Endodermal cell (in vitro differentiated cells): ENCODE measurements at regions not wholly inside any gene's neighbourhood (a gene's known extent, or its start where the extent isn't known, plus 50 kb on each side); places are given as distances from the start of the nearest gene placed in this dataset.

ENCODE experiments used
- DNase-seq: peaks from one replicate; pipeline ENCODE4 v3.0.0-alpha.2; 2017
- H3K27ac ChIP-seq: 2 replicates; pipeline ENCODE4 v1.5.1; 2013; ENCODE audit warnings: mild to moderate bottlenecking, low read depth, low read length, moderate library complexity
- H3K27me3 ChIP-seq: 2 replicates; pipeline ENCODE4 v1.6.1; 2013; ENCODE audit warnings: mild to moderate bottlenecking, low read length, moderate library complexity; ENCODE audit not compliant: insufficient read depth, control insufficient read depth, poor library complexity, severe bottlenecking
- H3K36me3 ChIP-seq: 2 replicates; pipeline ENCODE4 v1.7.0; 2013; ENCODE audit warnings: mild to moderate bottlenecking, low read length, moderate library complexity; ENCODE audit not compliant: control insufficient read depth, insufficient read depth
- H3K4me1 ChIP-seq: one replicate; pipeline ENCODE4 v1.7.0; 2013; ENCODE audit warnings: low read length; ENCODE audit not compliant: control insufficient read depth, insufficient read depth
- H3K4me3 ChIP-seq: 2 replicates; pipeline ENCODE4 v1.5.1; 2013; ENCODE audit warnings: mild to moderate bottlenecking, low read length, moderate library complexity
- H3K9ac ChIP-seq: 2 replicates; pipeline ENCODE4 v1.6.1; 2013; ENCODE audit warnings: mild to moderate bottlenecking, low read length, moderate library complexity; ENCODE audit not compliant: poor library complexity, severe bottlenecking; ENCODE audit errors: extremely low read depth
- H3K9me3 ChIP-seq: 2 replicates; pipeline ENCODE4 v1.6.1; 2013; ENCODE audit warnings: mild to moderate bottlenecking, low read length, moderate library complexity; ENCODE audit not compliant: control insufficient read depth
- H3K27ac Mint-ChIP-seq: 2 replicates; pipeline ENCODE4 v1.8.0; 2020; ENCODE audit warnings: mixed read lengths
- H3K27me3 Mint-ChIP-seq: 2 replicates; pipeline ENCODE4 v1.8.0; 2021; ENCODE audit warnings: mild to moderate bottlenecking, mixed read lengths; ENCODE audit not compliant: insufficient read depth
- H3K36me3 Mint-ChIP-seq: 2 replicates; pipeline ENCODE4 v1.8.0; 2020; ENCODE audit warnings: low read depth, mixed read lengths
- H3K4me1 Mint-ChIP-seq: 2 replicates; pipeline ENCODE4 v1.8.0; 2020; ENCODE audit warnings: mixed read lengths
- H3K4me3 Mint-ChIP-seq: 2 replicates; pipeline ENCODE4 v1.8.0; 2020; ENCODE audit warnings: mild to moderate bottlenecking, moderate library complexity, mixed read lengths
- H3K9me3 Mint-ChIP-seq: 2 replicates; pipeline ENCODE4 v1.8.0; 2020; ENCODE audit warnings: mild to moderate bottlenecking, mixed read lengths
- WGBS, 2 experiments: methylation state at CpG; one replicate each; pipeline versions ENCODE4 v1.1.5 to v1.1.7; 2013; ENCODE audit warnings: missing lambda C conversion rate in 2 of 2, mixed read lengths in 1 of 2; ENCODE audit not compliant: insufficient coverage in 1 of 2, insufficient read length in 1 of 2; 5-methylcytosine and 5-hydroxymethylcytosine counted together
- TF ChIP-seq, protein P1 (sequence below): fragments of 200-600 bp; sonication (generic); conservative IDR thresholded peaks from 2 replicates; pipeline ENCODE4 v1.5.0; 2021; ENCODE audit warnings: antibody characterized with exemption, mild to moderate bottlenecking

DNA sequence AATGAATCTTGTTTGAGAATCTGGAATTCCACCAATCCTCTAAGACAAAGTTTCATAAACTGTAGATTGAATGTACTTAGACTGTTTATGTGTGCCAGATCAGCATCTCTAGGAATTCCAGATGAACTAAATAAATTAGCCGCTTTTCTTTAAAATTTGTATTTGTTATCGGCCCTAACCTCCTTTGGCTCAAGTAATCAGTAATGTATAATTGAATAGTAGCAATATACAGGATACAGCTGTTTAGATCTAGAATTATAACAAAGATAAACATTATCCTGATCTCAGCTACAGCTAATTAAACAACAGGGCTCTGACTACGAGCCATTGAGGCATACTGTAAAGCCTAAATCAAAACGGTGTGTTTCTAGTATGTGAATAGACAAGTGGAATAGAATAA is 120.3 kb downstream of the CYB561 start:
- no peaks in the 10 kb centered on the region for H3K27me3 ChIP-seq
- no peak for DNase-seq

DNA sequence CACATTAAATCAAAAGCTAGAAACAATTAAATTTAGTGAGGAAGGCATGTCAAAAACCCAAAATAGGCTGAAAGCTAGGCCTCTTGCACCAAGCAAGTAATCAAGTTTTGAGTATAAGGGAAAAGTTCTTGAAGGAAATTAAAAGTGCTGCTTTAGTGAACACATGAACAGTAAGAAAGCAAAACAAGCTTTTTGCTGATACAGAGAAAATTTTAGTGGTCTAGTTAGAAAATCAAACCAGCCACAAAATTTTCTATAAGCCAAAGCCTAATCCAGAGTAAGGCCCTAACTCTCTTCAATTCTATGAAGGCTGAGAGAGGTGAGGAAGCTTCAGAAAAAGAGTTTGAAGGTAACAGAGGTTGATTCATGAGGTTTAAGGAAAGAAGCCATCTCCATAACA is 116.2 kb downstream of the CYB561 start:
- TF ChIP-seq, protein P1, sequence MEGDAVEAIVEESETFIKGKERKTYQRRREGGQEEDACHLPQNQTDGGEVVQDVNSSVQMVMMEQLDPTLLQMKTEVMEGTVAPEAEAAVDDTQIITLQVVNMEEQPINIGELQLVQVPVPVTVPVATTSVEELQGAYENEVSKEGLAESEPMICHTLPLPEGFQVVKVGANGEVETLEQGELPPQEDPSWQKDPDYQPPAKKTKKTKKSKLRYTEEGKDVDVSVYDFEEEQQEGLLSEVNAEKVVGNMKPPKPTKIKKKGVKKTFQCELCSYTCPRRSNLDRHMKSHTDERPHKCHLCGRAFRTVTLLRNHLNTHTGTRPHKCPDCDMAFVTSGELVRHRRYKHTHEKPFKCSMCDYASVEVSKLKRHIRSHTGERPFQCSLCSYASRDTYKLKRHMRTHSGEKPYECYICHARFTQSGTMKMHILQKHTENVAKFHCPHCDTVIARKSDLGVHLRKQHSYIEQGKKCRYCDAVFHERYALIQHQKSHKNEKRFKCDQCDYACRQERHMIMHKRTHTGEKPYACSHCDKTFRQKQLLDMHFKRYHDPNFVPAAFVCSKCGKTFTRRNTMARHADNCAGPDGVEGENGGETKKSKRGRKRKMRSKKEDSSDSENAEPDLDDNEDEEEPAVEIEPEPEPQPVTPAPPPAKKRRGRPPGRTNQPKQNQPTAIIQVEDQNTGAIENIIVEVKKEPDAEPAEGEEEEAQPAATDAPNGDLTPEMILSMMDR = no peak

More for the DNA sequence above, 120.3 kb downstream of the CYB561 start:
- Histone ChIP-seq H3K4me3 (no peak overlapping the region), H3K4me1 (no peaks in the 10 kb centered on the region), H3K36me3 (no peaks in the 10 kb centered on the region), H3K9me3 (no peaks in the 10 kb centered on the region), H3K27ac (no peak overlapping the region), H3K9ac (no peak overlapping the region)
- H3K4me1 Mint-ChIP-seq = no peaks in the 10 kb centered on the region
- H3K9me3 Mint-ChIP-seq = no peaks in the 10 kb centered on the region
- peaks cover 5% of the 10 kb centered on the region for H3K36me3 Mint-ChIP-seq
- TF ChIP-seq, protein P1 = no peak
- no peak overlapping the region for H3K4me3 Mint-ChIP-seq
- H3K27me3 Mint-ChIP-seq = no peaks in the 10 kb centered on the region
- no peak overlapping the region for H3K27ac Mint-ChIP-seq
- WGBS, 2 experiments = 86 to 98% methylated on average over 2 to 4 of the region's 4 CpGs

DNA sequence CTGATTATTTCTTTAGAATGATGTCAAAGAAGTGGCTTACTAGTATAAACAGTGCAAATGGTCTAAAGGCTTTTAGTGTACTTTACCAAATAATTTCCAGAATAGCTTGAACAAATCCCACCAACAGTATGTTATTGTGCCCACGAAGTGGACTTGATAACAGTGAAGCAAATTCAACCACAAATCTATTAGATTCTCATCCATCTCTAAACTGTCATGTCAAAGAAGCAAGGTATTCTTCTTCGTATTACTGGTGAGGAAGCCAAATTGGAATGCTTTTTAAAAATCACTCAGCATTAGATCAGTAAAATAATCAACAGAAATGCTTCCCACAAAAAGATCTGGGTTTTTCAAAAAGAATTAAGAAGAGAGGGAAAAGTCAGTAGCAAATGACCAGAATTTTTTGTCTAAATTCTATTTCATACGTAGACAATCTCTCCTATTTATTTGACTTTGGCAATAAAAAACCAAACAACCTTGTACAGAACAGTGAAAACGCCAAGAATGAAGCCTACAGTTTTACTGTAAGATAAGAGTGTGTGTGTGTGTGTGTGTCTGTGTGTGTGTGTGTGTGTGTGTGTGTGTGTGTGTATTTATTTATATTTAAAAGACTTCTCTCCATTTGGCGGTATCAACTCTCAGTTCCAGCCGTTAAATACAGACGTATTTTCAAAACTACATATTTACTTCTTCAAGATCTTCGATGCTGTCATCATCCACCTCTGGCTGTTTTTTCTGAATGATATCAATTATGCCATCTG is 114.6 kb downstream of the CYB561 start:
- Histone ChIP-seq H3K4me1 (no peaks in the 10 kb centered on the region), H3K4me3 (no peak overlapping the region), H3K36me3 (no peaks in the 10 kb centered on the region), H3K9ac (no peak overlapping the region), H3K9me3 (no peaks in the 10 kb centered on the region), H3K27ac (no peak overlapping the region), H3K27me3 (no peaks in the 10 kb centered on the region)
- Mint-ChIP-seq H3K4me1 (no peaks in the 10 kb centered on the region), H3K9me3 (no peaks in the 10 kb centered on the region), H3K27ac (no peak overlapping the region), H3K4me3 (no peak overlapping the region), H3K27me3 (no peaks in the 10 kb centered on the region), H3K36me3 (no peaks in the 10 kb centered on the region)
- DNase-seq = no peak
- 89 to 93% methylated on average over 4 to 7 of the region's 8 CpGs for WGBS, 2 experiments
- TF ChIP-seq, protein P1 = no peak

More for the DNA sequence above, 116.2 kb downstream of the CYB561 start:
- no peaks in the 10 kb centered on the region for H3K9me3 Mint-ChIP-seq
- Histone ChIP-seq H3K36me3 (no peaks in the 10 kb centered on the region), H3K27me3 (no peaks in the 10 kb centered on the region), H3K9ac (no peak overlapping the region), H3K4me3 (no peak overlapping the region), H3K27ac (no peak overlapping the region), H3K4me1 (no peaks in the 10 kb centered on the region), H3K9me3 (no peaks in the 10 kb centered on the region)
- no peak for DNase-seq
- no peaks in the 10 kb centered on the region for H3K36me3 Mint-ChIP-seq
- H3K4me1 Mint-ChIP-seq = no peaks in the 10 kb centered on the region
- no peaks in the 10 kb centered on the region for H3K27me3 Mint-ChIP-seq
- H3K27ac Mint-ChIP-seq = no peak overlapping the region
- H3K4me3 Mint-ChIP-seq = no peak overlapping the region
